Pons (tissue), 1 donor: ENCODE measurements at regions not wholly inside any gene's neighbourhood (a gene's known extent, or its start where the extent isn't known, plus 50 kb on each side); places are given as distances from the start of the nearest gene placed in this dataset.

Experiments used
- DNase-seq: peaks from one replicate; pipeline ENCODE4 v3.0.0-alpha.2; 2016; ENCODE audit warnings: low spot score

DNA sequence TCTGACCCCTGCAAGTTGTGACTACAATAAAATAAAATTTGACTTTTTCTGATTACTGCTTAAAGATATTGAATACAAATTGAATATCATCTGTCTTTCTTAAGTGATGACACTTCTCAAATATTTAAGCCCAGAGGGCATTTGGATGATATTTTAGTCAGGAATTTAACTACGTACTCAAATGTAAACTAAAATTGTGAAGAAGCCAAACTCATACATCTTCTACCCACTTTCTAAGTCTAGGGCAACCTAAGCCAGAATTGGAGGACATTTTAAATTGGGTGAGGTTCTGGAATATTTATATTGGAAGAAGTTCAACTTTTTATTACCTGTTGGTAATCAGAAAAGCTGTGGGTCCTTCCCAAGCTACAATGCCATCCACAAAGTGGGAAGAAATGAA, 149.1 kb upstream of the WDR11 start:
- DNase-seq: no peak

DNA sequence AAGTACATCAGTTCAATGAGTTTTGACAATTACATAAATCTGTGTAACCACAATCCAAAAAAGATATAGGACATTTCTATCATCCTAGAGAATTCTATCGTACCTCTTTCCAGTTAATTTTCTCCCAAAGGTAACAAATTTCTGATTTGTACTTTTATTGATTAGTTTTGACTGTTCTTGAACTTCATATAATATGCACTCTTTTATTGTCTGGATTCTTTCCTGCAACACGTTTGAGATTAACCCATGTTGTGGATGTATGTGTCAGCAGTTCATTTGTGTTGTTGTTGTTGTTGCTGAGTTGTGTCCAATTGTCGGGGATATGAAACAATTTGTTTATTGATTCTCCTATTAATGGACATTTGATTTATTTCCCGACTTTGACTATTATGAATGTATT, 145.9 kb upstream of the WDR11 start:
- DNase-seq: no peak

DNA sequence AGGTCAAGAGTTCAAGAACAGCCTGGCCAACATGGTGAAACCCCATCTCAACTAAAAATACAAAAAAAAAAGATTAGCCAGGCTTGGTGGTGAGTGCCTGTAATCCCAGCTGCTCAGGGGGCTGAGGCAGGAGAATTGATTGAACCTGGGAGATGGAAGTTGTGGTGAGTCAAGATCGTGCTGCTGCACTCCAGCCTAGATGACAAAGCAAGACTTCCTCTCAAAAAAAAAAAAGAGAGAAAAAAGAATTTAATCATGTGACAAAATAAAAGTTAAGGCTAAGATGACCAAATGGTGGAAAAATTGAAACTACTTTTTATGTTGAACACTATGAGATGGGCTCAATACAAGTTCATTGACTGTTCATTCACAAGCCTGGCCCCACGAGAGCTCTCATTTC, 141.1 kb upstream of the WDR11 start:
- DNase-seq: no peak

DNA sequence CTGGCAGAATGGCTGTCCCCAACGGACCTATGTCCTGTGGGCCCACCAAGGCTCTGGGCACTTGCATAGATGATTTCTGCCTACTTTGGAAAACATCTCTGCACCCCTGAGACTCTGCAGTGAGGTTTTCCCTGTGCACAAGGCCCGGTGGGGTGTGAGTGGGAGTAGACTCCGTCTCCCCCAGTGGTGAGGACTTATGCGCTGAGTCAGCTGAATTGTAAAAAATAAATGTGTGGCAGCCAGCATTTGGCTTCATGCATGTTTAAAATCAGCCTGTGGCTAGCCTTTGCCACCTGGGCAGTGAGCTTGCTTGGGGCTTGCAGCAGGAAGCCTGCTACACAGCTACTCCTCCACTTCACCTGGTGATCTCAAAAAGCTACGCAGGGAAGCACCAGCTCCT, 139.3 kb upstream of the WDR11 start:
- no peak for DNase-seq

DNA sequence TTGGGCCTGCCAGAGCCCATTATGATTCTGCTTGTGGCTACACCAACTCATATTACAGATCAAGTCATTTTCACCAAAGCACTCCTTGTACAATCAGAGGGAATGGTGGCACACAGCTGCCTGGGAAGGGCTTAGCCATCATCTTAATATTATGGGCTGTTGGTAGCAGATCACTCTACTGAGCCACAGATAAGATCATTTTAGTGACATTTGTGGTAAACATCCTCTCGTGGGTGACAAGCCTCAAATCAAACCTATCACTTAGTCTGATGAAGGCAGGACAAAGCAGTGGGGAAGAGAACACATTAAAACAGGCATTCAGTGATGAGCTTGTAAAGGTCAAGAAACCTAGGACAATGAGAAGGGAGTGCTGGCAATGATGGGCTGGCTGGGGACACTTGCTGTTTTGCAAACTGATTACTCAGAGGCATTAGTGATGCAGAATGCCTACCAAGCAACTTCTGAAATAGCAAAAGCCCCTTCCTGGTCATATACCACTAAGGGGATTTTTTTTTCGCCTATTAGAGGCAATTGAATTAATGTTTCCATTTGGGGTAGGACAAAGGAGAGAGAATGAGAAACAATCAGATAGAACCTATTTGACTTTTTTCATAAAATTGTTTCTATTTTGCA, 137.5 kb upstream of the WDR11 start:
- no peak for DNase-seq

DNA sequence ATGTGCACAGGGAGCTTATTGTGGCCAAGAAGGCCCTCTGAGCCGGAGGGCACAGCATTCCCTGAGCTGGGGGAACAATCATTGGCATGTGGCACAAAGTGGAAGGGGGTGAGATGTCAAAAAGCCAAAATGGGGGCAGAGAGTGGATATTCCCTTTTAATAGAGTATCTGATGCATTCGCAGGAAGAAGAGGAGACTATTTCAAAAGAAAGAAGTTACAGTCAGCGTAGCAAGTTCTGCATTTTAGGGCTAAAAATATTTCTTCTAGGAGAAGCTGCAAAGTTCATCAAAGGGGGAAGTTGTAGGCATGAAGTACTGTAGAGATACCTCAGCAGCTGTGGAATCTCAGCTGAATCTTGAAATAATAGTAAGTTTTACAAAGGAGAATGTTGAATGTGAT, 136.0 kb upstream of the WDR11 start:
- DNase-seq: peak; percentile 78

DNA sequence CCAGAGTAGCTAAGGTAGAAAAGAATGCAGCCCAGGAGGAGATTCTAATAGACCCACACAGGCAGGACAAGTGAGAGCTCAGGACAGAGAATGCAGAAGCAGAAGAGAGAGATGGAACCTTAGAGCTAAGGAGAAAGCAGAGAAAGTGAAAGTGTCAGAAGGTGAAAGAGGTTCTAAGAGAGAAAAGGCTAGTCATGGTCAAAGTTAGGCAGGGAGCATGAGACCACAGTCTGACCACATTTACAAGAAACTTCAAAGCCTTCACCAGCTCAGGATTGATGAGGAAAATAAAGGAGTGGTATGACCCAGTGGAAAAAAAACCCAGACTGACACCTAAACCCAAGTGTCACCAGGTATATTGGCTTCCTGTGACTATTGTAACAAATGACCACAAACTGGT, 131.8 kb upstream of the WDR11 start:
- DNase-seq: no peak

DNA sequence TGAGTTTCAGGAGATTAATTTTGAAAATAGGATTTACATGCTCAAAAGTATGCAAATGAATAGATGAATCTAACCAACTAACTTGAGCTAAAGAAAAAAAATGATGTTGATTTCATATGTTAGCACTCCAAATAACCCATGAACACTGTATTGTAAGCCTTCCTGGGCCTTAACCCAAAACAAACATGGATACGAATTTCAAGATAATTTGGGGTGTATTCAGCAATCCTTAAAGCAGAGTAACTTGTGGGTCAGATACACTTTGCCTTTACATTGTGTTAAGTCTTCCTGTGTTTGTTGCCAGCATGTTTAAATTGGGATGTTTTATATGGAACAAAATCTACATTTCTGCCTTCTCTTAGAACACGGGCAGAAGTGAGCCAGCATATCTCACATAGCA, 124.2 kb upstream of the WDR11 start:
- no peak for DNase-seq

DNA sequence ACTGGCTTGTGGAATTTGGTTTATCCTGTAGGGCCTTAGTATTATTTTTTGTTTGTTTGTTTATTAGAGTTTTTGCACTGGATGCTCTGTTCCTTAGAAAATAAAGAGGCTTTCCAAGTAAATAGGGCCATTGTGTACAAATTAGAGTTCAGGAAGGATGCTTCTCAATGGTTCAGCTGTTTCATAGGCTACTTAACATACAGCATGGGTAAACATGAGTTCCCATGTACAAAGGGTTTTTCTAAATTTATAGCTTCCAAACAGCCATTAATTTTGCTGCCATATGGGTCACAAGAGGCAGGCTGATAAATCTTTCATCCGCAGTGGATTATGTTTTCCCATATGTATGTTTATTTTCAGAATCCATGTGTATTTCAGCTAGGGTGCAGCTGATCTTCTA, 121.6 kb upstream of the WDR11 start:
- DNase-seq: peak; percentile 89

DNA sequence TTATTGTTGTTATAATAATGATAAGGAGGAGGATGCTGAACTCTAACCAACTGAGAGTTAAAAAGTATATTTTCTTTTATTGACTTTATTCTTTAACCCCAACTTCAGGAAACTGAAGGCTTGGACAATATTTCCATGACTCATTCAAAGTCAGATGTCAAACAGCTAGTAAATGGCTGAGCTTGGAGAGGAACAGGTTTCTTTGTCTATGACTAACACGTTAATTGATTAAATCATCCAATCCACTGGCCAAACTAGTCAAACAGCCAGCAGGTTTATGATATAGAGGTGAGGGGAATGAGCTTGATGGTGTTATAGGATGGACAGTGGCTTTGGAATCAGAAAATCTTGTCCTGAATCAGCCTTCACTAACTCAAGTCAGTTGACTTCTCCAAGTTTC, 119.1 kb upstream of the WDR11 start:
- DNase-seq: no peak

DNA sequence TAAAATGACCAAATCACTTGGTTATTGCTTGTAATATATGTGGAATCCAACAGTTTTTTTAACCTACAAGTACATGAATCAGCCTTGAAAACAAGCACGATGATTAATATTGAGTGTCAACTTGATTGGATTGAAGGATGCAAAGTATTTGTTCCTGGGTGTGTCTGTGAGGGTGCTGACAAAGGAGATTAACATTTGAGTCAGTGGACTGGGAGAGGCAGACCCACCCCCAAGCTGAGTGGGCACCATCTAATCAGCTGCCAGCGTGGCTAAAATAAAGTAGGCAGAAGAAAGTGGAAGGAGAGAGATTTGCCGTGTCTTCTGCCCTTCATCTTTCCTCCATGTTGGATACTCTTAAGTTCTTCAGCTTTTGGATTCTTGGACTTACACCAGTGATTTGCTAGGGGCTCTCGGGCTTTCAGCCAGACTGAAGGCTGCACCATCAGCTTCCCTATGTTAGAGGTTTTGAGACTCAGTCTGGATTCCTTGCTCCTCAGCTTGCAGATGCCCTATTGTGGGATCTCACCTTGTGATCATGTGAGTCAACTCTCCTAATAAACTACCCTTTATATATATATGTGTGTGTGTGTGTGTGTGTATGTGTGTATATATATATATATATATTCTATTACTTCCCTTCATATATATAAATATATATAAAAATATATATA, 118.4 kb upstream of the WDR11 start:
- DNase-seq: no peak

DNA sequence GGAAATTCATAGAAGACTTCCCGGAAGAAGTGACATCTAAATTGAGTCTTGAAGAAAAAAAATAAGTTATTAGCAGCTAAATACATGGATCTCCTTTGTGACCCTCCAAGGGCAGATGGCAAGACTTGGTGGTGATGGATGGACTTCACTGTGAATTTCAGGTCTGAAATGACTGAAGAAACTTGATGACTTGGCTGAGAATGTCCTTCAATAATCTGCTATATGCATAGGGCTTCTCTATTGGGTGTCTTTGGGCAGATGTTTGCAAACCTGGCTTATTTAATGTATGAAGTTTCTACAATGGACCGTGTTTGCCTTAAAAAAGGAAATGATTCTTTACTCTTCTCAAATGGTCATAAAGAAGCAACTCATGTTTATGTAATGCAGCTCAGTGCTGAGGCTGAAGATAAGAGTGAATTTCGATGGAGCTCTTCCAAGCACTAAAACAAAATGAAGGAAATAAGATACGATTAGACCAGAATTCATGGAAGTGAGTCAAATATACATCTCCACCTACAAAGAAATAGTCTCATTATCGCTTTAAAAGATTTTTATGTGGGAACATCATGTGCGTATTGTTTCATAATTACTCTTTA, 116.6 kb upstream of the WDR11 start:
- DNase-seq: no peak

DNA sequence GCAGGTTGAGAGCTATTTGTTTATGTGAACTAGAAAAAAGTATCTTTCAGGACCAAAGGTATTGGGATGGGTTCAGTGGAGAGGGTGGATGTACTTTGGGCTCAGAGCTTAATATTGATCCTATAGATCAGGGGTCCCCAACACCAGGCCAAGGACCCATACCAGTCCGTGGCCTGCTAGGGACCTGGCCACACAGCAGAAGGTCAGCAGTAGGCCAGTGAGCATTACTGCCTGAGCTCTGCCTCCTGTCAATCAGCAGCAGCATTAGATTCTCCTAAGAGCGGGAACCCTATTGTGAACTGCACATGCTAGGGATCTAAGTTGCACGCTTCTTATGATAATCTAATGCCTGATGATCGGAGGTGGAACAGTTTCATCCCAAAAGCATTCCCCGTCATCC, 115.8 kb upstream of the WDR11 start:
- no peak for DNase-seq

DNA sequence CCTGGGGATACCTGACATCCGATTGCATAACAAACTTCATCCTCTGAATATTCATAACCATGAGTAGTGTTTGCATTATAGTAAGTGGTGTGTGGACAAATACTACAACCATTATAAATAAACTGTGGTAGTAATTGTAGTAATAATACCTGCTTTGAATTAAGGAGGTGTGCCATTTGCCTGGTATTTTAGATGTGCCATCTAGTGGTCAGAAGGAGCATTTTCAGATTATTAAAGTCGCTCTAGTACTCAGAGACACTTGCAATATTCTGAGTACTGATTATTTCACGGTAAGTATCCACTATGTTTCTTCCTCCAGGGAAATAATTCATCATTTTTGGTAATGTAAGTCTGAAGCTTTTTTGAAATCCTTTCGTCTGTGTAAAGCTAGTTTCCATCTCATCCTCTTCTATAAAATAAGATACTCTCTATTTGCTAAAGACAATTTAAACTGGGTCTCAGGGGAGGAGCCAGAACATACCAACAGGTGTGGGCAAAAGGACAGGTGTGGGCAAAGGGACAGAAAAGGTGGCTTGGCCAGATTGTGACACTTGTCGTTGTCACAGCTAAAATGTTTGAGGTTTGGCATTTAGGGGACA, 115.3 kb upstream of the WDR11 start:
- DNase-seq: peak; percentile 37

DNA sequence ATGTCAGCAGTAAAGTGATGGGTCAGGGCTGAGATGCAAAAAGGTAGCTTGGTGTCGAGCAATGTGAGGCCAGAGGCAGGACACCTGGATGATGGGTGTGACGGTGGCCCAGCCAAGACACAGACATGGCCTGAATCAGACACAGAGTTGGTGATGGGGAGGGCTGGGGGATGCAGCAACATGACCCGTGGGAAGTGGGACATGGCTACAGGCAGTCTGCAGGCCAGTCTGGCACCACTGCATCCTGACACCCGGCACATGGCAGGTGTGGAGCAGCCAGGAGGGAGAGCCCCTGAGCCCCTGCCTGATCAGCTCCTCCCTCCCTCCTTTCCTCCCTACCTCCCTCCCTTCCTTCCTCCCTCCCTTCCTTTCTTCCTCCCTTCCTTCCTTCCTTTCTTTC, 114.8 kb upstream of the WDR11 start:
- no peak for DNase-seq

DNA sequence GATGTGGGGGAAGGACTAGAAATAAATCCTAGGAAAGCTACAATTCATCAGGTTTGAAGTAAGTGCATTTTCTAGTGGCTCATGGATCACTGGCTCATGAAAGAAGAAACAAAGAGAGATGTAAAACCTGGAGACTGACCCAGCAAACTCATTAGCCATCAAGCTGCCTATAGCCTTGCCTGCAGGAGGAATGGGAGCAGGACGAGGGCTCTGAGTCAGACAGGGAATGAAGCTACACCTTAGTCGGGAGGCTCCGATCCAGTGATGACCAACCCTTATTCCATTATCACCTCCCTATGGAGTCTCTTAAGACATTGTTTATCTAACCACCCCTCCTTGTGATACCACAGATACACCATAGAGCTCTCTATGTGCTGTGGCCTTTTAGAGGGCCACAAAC, 112.5 kb upstream of the WDR11 start:
- no peak for DNase-seq

DNA sequence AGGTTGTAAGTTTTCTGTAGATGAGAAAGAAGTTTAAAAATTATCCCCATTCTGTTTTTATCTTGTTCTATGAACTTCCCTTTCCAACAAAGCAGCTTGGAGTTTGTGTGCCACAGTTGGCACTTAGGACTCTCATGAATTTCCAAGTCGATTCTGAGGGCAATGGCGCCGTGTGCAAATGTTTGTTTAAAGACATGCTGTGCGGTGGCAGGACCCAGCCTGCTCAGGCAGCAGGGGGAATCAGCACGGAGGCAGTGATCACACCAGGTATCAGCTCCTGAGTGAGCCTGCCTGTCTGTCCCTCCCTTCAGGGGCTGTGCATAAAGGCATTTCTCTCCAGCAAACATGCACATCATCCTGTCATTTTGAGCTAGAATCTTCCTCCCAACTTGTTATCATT, 109.8 kb upstream of the WDR11 start:
- DNase-seq: no peak

DNA sequence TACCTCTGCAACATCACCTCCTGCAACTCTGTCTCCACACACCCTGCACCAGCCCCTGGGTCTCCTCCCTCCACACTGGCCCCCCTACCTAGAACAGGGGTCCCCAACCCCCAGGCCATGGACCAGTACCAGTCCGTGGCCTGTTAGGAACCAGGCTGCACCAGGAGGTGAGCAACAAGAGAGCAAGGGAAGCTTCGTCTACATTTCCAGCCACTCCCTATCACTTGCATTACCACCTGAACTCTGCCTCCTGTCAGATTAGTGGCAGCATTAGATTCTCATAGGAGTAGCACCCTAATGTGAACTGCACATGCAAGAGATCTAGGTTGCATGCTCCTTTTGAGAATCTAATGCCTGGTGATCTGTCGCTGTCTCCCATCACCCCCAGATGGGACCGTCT, 108.8 kb upstream of the WDR11 start:
- no peak for DNase-seq

DNA sequence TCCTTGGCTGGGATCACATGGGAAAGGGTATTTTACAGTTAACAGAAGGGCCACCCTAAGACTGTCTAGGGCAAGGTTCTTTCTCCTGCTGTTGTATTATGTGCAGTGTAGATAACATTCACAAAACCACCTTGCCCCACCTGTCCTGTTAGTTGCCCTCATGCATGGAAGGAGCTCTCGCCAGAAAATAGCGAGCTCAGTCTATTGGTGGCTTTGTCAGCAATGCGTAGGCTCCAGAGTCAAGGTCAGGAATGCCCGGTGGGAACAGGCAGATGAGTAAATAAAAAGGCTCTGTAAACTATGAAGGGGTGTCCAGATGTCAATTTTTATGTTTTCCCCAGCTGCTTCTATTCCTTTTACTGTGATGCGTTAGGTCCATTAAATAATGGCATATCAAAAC, 107.1 kb upstream of the WDR11 start:
- no peak for DNase-seq

DNA sequence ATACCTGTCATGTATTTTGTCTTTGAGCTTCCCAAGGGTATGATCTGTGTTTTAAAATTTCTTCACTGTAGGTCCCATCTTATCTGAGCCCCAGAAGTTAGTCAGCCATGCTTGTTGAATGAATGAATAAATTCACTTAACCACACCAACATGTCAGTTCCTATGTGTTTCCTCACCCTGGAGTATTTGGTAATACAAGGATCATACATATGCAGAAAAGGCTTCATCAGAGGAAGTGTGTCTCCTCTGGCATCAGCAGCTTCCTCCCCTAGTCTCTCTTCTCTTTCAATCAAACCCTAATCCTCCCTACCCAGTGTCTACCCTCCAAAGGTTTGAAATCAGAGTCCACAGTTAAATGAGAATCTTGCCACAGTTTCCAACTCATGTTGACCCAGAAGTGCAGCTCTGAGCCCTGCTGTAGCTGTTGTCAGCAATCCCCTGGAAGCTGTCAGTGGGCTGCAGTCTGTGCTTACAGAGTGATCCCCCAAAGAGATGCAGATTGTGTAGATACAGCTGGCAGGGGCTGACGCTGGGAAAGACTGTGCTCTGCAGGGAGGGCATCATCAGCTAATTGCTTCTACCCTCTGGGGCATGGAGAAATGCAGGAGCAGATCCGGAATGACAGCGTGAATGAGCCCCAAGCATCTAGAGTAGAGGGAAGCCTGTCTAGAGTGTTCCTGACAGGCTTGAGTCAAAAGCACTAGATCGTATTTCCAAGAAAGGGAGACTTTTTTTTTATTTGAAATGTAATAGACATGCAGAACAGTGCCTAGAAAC, 105.0 kb upstream of the WDR11 start:
- peak; percentile 14 for DNase-seq

DNA sequence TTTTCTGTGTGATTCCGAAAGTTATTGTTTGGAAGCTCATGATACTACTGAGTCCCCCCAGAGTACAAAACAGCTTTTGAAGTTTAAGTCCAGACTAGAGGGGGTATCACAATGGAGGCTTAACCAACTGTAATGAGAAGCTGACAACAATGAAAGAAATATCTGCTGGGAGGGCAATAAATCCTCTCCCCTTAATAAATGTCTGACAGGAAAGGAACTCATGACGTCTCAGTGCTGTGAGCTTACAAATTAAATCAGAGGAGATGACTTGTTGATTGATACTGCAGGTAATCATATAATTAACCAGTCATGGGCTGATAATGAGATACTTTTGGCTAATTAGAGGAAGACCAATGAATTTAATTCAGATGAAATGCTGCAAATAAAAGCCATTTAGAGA, 102.6 kb upstream of the WDR11 start:
- no peak for DNase-seq

DNA sequence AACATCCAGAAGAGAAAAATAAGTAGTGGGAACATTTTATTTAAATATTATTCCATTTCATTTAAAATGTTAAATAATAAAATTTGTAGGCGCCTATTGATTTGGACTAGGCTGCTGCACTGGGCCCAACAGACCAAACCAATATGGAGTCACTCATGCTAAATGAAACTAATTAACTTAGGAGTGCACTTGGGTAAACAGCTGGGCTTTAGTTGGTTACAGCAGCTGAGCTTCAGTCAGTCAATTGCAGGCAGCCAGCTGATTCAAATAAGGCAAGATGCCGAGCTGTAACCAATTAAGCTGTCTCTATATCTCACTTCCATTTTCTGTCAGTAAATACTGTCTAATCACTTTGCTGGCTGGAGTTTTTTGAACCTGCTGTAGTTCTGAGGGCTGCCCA, 102.1 kb upstream of the WDR11 start:
- DNase-seq: no peak
